GM12892 (cell line): ENCODE measurements at regions not wholly inside any gene's neighbourhood (a gene's known extent, or its start where the extent isn't known, plus 50 kb on each side); places are given as distances from the start of the nearest gene placed in this dataset.

Experiments
- POLR2A ChIP-seq: IDR thresholded peaks from 2 replicates; pipeline ENCODE4 v1.6.1; 2011; ENCODE audit warnings: low read depth, low read length, control low read depth
- POLR2AphosphoS5 ChIP-seq: IDR thresholded peaks from 2 replicates; pipeline ENCODE4 v1.6.1; 2011; ENCODE audit warnings: low read depth, low read length, control low read depth

GRCh38 chr12:123041811-123042655 lies 61.6 kb downstream of the ARL6IP4 start:
- TF ChIP-seq POLR2AphosphoS5 (no peak), POLR2A (no peak)
